ENCODE measurements at regions not wholly inside any gene's neighbourhood (a gene's known extent, or its start where the extent isn't known, plus 50 kb on each side); places are given as distances from the start of the nearest gene placed in this dataset.

GRCh38 chr3:148460686-148461085 lies 237.0 kb upstream of the AGTR1 start:
- TF ChIP-seq CTCF (IDR thresholded peaks at IDR 0.05 in 2 of 3, conservative IDR thresholded peaks at IDR 0.05 in 1 of 3; ENCODE audit: control insufficient read depth in 2 of 3, extremely low read depth in 1 of 3, insufficient read depth in 1 of 3, low read depth in 3 of 3, low read length in 3 of 3) (no peak), NFYB (IDR thresholded peaks at IDR 0.05; ENCODE audit: insufficient read depth, low read depth, low read length) (no peak), NRF1 (conservative IDR thresholded peaks at IDR 0.05; ENCODE audit: low read depth, low read length) (no peak), POLR2A (IDR thresholded peaks at IDR 0.05; ENCODE audit: low read depth, low read length) (no peak), EZH2 (IDR thresholded peaks at IDR 0.05; ENCODE audit: borderline replicate concordance, control insufficient read depth, low read depth, low read length) (no peak), POLR2AphosphoS5 (IDR thresholded peaks at IDR 0.05; ENCODE audit: low read length) (no peak), RBBP5 (conservative IDR thresholded peaks at IDR 0.05) (no peak), SRF (IDR thresholded peaks at IDR 0.05; ENCODE audit: low read depth in 2 of 2, low read length in 2 of 2) (no peak), TARDBP (IDR thresholded peaks at IDR 0.05; ENCODE audit: borderline replicate concordance) (no peak), PRDM15 (CRISPR knock-in tag; IDR thresholded peaks at IDR 0.05) (no peak), ZSCAN29 (IDR thresholded peaks at IDR 0.05) (no peak), RFX5 (IDR thresholded peaks at IDR 0.05; ENCODE audit: low read depth, low read length) (no peak)
